ENCODE measurements at regions not wholly inside any gene's neighbourhood (a gene's known extent, or its start where the extent isn't known, plus 50 kb on each side); places are given as distances from the start of the nearest gene placed in this dataset.

- FAIRE-seq (no peak), ATAC-seq (no peak), DNase-seq (ENCODE audit: low read depth, low spot score) (peak; percentile 38)
- H4K20me1 ChIP-seq (ENCODE audit: control insufficient read depth, insufficient read depth), result no peaks in the 10 kb centered on the region
- 0 out of 2 replicates have a peak overlapping the region, but pooled peaks have one; percentile 1 for H3K4me2 ChIP-seq (ENCODE audit: control insufficient read depth, insufficient read depth)
- peaks cover 7% of the 10 kb centered on the region for H3K9me3 ChIP-seq (replicated peaks; ENCODE audit: control insufficient read depth, insufficient read depth, low read length)
- intact Hi-C loops (cut with micrococcal nuclease; ENCODE audit: unreplicated experiment), result no loop called here
- ChIA-PET RAD21 (ENCODE audit: unreplicated experiment) (interaction anchor here (1.0 to 9.3 kb wide), 10 partner anchors 14 to 77 kb away, joined by 3 to 108 read pairs (median 6); no protein-coding TSS in a partner anchor), SMC1A (ENCODE audit: uncharacterized antibody, unreplicated experiment) (interaction anchor here (1.4 to 10.8 kb wide), 6 partner anchors 12 to 55 kb away, joined by 6 to 173 read pairs (median 14); no protein-coding TSS in a partner anchor), POLR2A (interaction anchor here (1.1 to 2.2 kb wide), 5 partner anchors 14 to 70 kb away, joined by 3 to 9 read pairs (median 4); no protein-coding TSS in a partner anchor), CTCF (interaction anchor here (0.7 to 2.5 kb wide), 5 partner anchors 14 to 51 kb away, joined by 3 to 13 read pairs (median 5); no protein-coding TSS in a partner anchor)
- 14% methylated on average over 1 of the region's 1 CpG for WGBS (ENCODE audit: insufficient coverage, insufficient replicate concordance, low lambda C conversion rate, missing lambda C conversion rate)
- H3K9ac ChIP-seq (ENCODE audit: control insufficient read depth, insufficient read depth, low read length), result no peak overlapping the region
- in situ Hi-C loops (cut with MboI), result no loop called here
- H2AFZ ChIP-seq (ENCODE audit: control insufficient read depth, low read depth, low read length), result peak overlapping the region; percentile 59
- H3K36me3 ChIP-seq (ENCODE audit: control insufficient read depth in 2 of 2, insufficient read depth in 2 of 2, low read length in 1 of 2), result no peaks in the 10 kb centered on the region
- H3K27ac ChIP-seq (ENCODE audit: control insufficient read depth, insufficient read depth), result peak overlapping the region; percentile 40; the same call in 1 of the 2 replicates
- H3K4me3 ChIP-seq, result no peak overlapping the region
- no peaks in the 10 kb centered on the region for H3K79me2 ChIP-seq (ENCODE audit: control insufficient read depth, insufficient read depth, low read length)
- no peaks in the 10 kb centered on the region for H3K27me3 ChIP-seq (replicated peaks in 1 of 2; ENCODE audit: control insufficient read depth in 2 of 2, insufficient read depth in 2 of 2, low read length in 1 of 2)
- no TSS peak for BruUV-seq (replicated peaks)
- peaks cover 23% of the 10 kb centered on the region for H3K4me1 ChIP-seq (ENCODE audit: control insufficient read depth, insufficient read depth, low read length)
- TF ChIP-seq ZNF207 (IDR thresholded peaks at IDR 0.05; ENCODE audit: borderline replicate concordance), result no peak
- no peak for TF ChIP-seq NBN (IDR thresholded peaks at IDR 0.05)
- no peak for TF ChIP-seq EP300 (IDR thresholded peaks at IDR 0.05; ENCODE audit: borderline replicate concordance in 1 of 2, control insufficient read depth in 1 of 2, low read depth in 2 of 2, low read length in 2 of 2)
These were observed 70.6 kb upstream of the ZC3H12C start for GRCh38 chr11:110022548-110022947.

- Histone ChIP-seq H3K79me2 (ENCODE audit: control insufficient read depth, insufficient read depth, low read length) (no peaks in the 10 kb centered on the region), H3K36me3 (ENCODE audit: control insufficient read depth in 2 of 2, insufficient read depth in 2 of 2, low read length in 1 of 2) (no peaks in the 10 kb centered on the region), H2AFZ (ENCODE audit: control insufficient read depth, low read depth, low read length) (no peak overlapping the region), H3K27ac (ENCODE audit: control insufficient read depth, insufficient read depth) (no peak overlapping the region), H3K4me1 (ENCODE audit: control insufficient read depth, insufficient read depth, low read length) (peaks cover 31% of the 10 kb centered on the region), H3K9ac (ENCODE audit: control insufficient read depth, insufficient read depth, low read length) (no peak overlapping the region), H3K27me3 (replicated peaks in 1 of 2; ENCODE audit: control insufficient read depth in 2 of 2, insufficient read depth in 2 of 2, low read length in 1 of 2) (no peaks in the 10 kb centered on the region), H3K9me3 (replicated peaks; ENCODE audit: control insufficient read depth, insufficient read depth, low read length) (peaks cover 7% of the 10 kb centered on the region), H4K20me1 (ENCODE audit: control insufficient read depth, insufficient read depth) (no peaks in the 10 kb centered on the region), H3K4me2 (ENCODE audit: control insufficient read depth, insufficient read depth) (no peak overlapping the region), H3K4me3 (no peak overlapping the region)
- ChIA-PET CTCF (interaction anchor here (0.5 to 2.5 kb wide), 2 partner anchors 52 to 81 kb away, joined by 4 to 7 read pairs; no protein-coding TSS in a partner anchor), RAD21 (ENCODE audit: unreplicated experiment) (interaction anchor here (1.4 to 9.3 kb wide), 5 partner anchors 23 to 74 kb away, joined by 3 to 118 read pairs (median 91); no protein-coding TSS in a partner anchor), SMC1A (ENCODE audit: uncharacterized antibody, unreplicated experiment) (interaction anchor here (1.2 to 10.8 kb wide), 7 partner anchors 15 to 54 kb away, joined by 6 to 173 read pairs (median 17); no protein-coding TSS in a partner anchor), POLR2A (interaction anchor here (0.8 to 6.8 kb wide), 6 partner anchors 15 to 67 kb away, joined by 3 to 76 read pairs (median 5); no protein-coding TSS in a partner anchor)
- BruUV-seq (replicated peaks), result no TSS peak
- ATAC-seq, result no peak
- no peak for FAIRE-seq
- intact Hi-C loops (cut with micrococcal nuclease; ENCODE audit: unreplicated experiment) (no loop called here), in situ Hi-C loops (cut with MboI) (no loop called here)
- no peak for DNase-seq (ENCODE audit: low read depth, low spot score)
- TF ChIP-seq ETV6 (conservative IDR thresholded peaks at IDR 0.05 in 1 of 2, IDR thresholded peaks at IDR 0.05 in 1 of 2; ENCODE audit: borderline replicate concordance in 1 of 2, low read depth in 1 of 2) (peak in 1 of 2 experiments; percentile 41; a peak in 1 of 4 replicates), SMAD1 (IDR thresholded peaks at IDR 0.05; ENCODE audit: low read depth, partially characterized antibody) (no peak), USF2 (IDR thresholded peaks at IDR 0.05; ENCODE audit: borderline replicate concordance, low read depth, low read length) (no peak), POLR2AphosphoS2 (IDR thresholded peaks at IDR 0.05; ENCODE audit: low read depth, low read length) (no peak)
These were observed 69.5 kb upstream of the ZC3H12C start for GRCh38 chr11:110023711-110024110.
